ENCODE measurements at regions not wholly inside any gene's neighbourhood (a gene's known extent, or its start where the extent isn't known, plus 50 kb on each side); places are given as distances from the start of the nearest gene placed in this dataset.
A peak's percentile ranks its signal among the peaks of the same experiment; 100 is the strongest.

GRCh38 chr21:32914424-32915039 lies 111.2 kb upstream of the OLIG2 start:
- peaks cover 18 to 49% (median 45%) of the 10 kb centered on the region in 7 donors for H3K4me1 Mint-ChIP-seq
- no peaks in the 10 kb centered on the region for H3K9me3 ChIP-seq (ENCODE audit: control insufficient read depth in 2 of 3, low read length in 3 of 3)
- ChIA-PET CTCF (interaction anchor here (0.7 to 2.9 kb wide), 2 partner anchors 9 to 25 kb away, joined by 3 to 11 read pairs; no protein-coding TSS in a partner anchor), POLR2A (no interaction called here)
- H3K27me3 Mint-ChIP-seq = peaks cover 0 to 17% (median 0%) of the 10 kb centered on the region in 5 donors
- H3K4me1 ChIP-seq (ENCODE audit: control insufficient read depth in 2 of 2, insufficient read depth in 2 of 2, low read length in 2 of 2) = peaks cover 23 to 33% of the 10 kb centered on the region in 2 donors
- peak overlapping the region; percentile 5 for H3K4me3 ChIP-seq (ENCODE audit: low read length)
- peak overlapping the region; percentile 2 to 74 (median 52) for H3K4me3 Mint-ChIP-seq
- no peaks in the 10 kb centered on the region for H3K27me3 ChIP-seq (ENCODE audit: control insufficient read depth in 2 of 2, insufficient read depth in 2 of 2, low read length in 2 of 2)
- no peaks in the 10 kb centered on the region for H3K36me3 ChIP-seq (ENCODE audit: control insufficient read depth in 2 of 3, insufficient read depth in 3 of 3, low read length in 3 of 3)
- H3K9me3 Mint-ChIP-seq = peaks cover 0 to 4% (median 0%) of the 10 kb centered on the region in 11 donors
- peak overlapping the region in 8 of 9 donors; percentile 11 to 90 (median 74) for H3K27ac Mint-ChIP-seq
- peak overlapping the region; percentile 43 for H3K27ac ChIP-seq (ENCODE audit: low read depth, low read length)
- intact Hi-C loops (cut with micrococcal nuclease) = loop anchor here (1.0 kb wide), 1 partner anchor 18 kb away; no protein-coding TSS in a partner anchor
- H3K36me3 Mint-ChIP-seq = no peaks in the 10 kb centered on the region
- ATAC-seq (peak; percentile 61), DNase-seq (peak in 6 of 9 donors; percentile 20 to 47 (median 43))

GRCh38 chr21:32915099-32915498 lies 110.6 kb upstream of the OLIG2 start:
- ATAC-seq (no peak), DNase-seq (no peak)
- no peak overlapping the region for H3K4me3 ChIP-seq (ENCODE audit: low read length)
- ChIA-PET POLR2A (no interaction called here), CTCF (interaction anchor here (0.6 to 2.9 kb wide), 4 partner anchors 8 to 77 kb away, joined by 3 to 11 read pairs (median 3); no protein-coding TSS in a partner anchor)
- Mint-ChIP-seq H3K27ac (peak overlapping the region in 8 of 9 donors; percentile 11 to 90 (median 80)), H3K4me3 (peak overlapping the region in 8 of 10 donors; percentile 43 to 74 (median 54)), H3K4me1 (peaks cover 18 to 49% (median 45%) of the 10 kb centered on the region in 7 donors), H3K27me3 (peaks cover 0 to 14% (median 0%) of the 10 kb centered on the region in 5 donors), H3K36me3 (no peaks in the 10 kb centered on the region), H3K9me3 (peaks cover 0 to 4% (median 0%) of the 10 kb centered on the region in 11 donors)
- H3K27me3 ChIP-seq (ENCODE audit: control insufficient read depth in 2 of 2, insufficient read depth in 2 of 2, low read length in 2 of 2) = no peaks in the 10 kb centered on the region
- peaks cover 23 to 33% of the 10 kb centered on the region in 2 donors for H3K4me1 ChIP-seq (ENCODE audit: control insufficient read depth in 2 of 2, insufficient read depth in 2 of 2, low read length in 2 of 2)
- no peaks in the 10 kb centered on the region for H3K36me3 ChIP-seq (ENCODE audit: control insufficient read depth in 2 of 3, insufficient read depth in 3 of 3, low read length in 3 of 3)
- H3K27ac ChIP-seq (ENCODE audit: low read depth, low read length) = peak overlapping the region; percentile 43
- H3K9me3 ChIP-seq (ENCODE audit: control insufficient read depth in 2 of 3, low read length in 3 of 3) = no peaks in the 10 kb centered on the region
- intact Hi-C loops (cut with micrococcal nuclease) = no loop called here

GRCh38 chr21:32916088-32916487 lies 109.6 kb upstream of the OLIG2 start:
- Histone ChIP-seq H3K27ac (ENCODE audit: low read depth, low read length) (no peak overlapping the region), H3K4me1 (ENCODE audit: control insufficient read depth in 2 of 2, insufficient read depth in 2 of 2, low read length in 2 of 2) (peaks cover 23 to 33% of the 10 kb centered on the region in 2 donors), H3K4me3 (ENCODE audit: low read length) (no peak overlapping the region), H3K9me3 (ENCODE audit: control insufficient read depth in 2 of 3, low read length in 3 of 3) (no peaks in the 10 kb centered on the region), H3K27me3 (ENCODE audit: control insufficient read depth in 2 of 2, insufficient read depth in 2 of 2, low read length in 2 of 2) (no peaks in the 10 kb centered on the region), H3K36me3 (ENCODE audit: control insufficient read depth in 2 of 3, insufficient read depth in 3 of 3, low read length in 3 of 3) (no peaks in the 10 kb centered on the region)
- ATAC-seq (no peak), DNase-seq (no peak)
- Mint-ChIP-seq H3K4me1 (peaks cover 18 to 49% (median 45%) of the 10 kb centered on the region in 7 donors), H3K9me3 (peaks cover 0 to 4% (median 0%) of the 10 kb centered on the region in 11 donors), H3K27me3 (peaks cover 0 to 8% (median 0%) of the 10 kb centered on the region in 5 donors), H3K4me3 (peak overlapping the region in 2 of 10 donors; percentile 35 to 52), H3K27ac (peak overlapping the region in 7 of 9 donors; percentile 11 to 90 (median 81)), H3K36me3 (no peaks in the 10 kb centered on the region)
- CTCF ChIA-PET = interaction anchor here (1.0 to 2.9 kb wide), 2 partner anchors 24 to 78 kb away, joined by 3 to 11 read pairs; no protein-coding TSS in a partner anchor
- POLR2A ChIA-PET = no interaction called here
- intact Hi-C loops (cut with micrococcal nuclease) = no loop called here

- Mint-ChIP-seq H3K9me3 (peaks cover 0 to 4% (median 0%) of the 10 kb centered on the region in 11 donors), H3K27me3 (peaks cover 0 to 7% (median 0%) of the 10 kb centered on the region in 5 donors), H3K4me3 (peak overlapping the region in 1 of 10 donors; percentile 52), H3K4me1 (peaks cover 18 to 49% (median 45%) of the 10 kb centered on the region in 7 donors), H3K36me3 (no peaks in the 10 kb centered on the region), H3K27ac (peak overlapping the region in 8 of 9 donors; percentile 11 to 90 (median 76))
- no peaks in the 10 kb centered on the region for H3K9me3 ChIP-seq (ENCODE audit: control insufficient read depth in 2 of 3, low read length in 3 of 3)
- no peaks in the 10 kb centered on the region for H3K36me3 ChIP-seq (ENCODE audit: control insufficient read depth in 2 of 3, insufficient read depth in 3 of 3, low read length in 3 of 3)
- no peaks in the 10 kb centered on the region for H3K27me3 ChIP-seq (ENCODE audit: control insufficient read depth in 2 of 2, insufficient read depth in 2 of 2, low read length in 2 of 2)
- ATAC-seq (no peak), DNase-seq (no peak)
- H3K4me1 ChIP-seq (ENCODE audit: control insufficient read depth in 2 of 2, insufficient read depth in 2 of 2, low read length in 2 of 2) = peaks cover 23 to 33% of the 10 kb centered on the region in 2 donors
- POLR2A ChIA-PET = interaction anchor here (0.5 kb wide), 1 partner anchor 221 kb away, joined by 3 read pairs; no protein-coding TSS in a partner anchor
- H3K4me3 ChIP-seq (ENCODE audit: low read length) = no peak overlapping the region
- intact Hi-C loops (cut with micrococcal nuclease) = no loop called here
- H3K27ac ChIP-seq (ENCODE audit: low read depth, low read length) = no peak overlapping the region
- CTCF ChIA-PET = interaction anchor here (1.0 to 2.9 kb wide), 2 partner anchors 23 to 30 kb away, joined by 4 to 11 read pairs; no protein-coding TSS in a partner anchor
Measured at GRCh38 chr21:32916522-32917099, 109.1 kb upstream of the OLIG2 start.

GRCh38 chr21:32917362-32918135 lies 108.2 kb upstream of the OLIG2 start:
- Histone ChIP-seq H3K27ac (ENCODE audit: low read depth, low read length) (no peak overlapping the region), H3K4me3 (ENCODE audit: low read length) (no peak overlapping the region), H3K4me1 (ENCODE audit: control insufficient read depth in 2 of 2, insufficient read depth in 2 of 2, low read length in 2 of 2) (peaks cover 23 to 33% of the 10 kb centered on the region in 2 donors), H3K27me3 (ENCODE audit: control insufficient read depth in 2 of 2, insufficient read depth in 2 of 2, low read length in 2 of 2) (no peaks in the 10 kb centered on the region), H3K36me3 (ENCODE audit: control insufficient read depth in 2 of 3, insufficient read depth in 3 of 3, low read length in 3 of 3) (no peaks in the 10 kb centered on the region), H3K9me3 (ENCODE audit: control insufficient read depth in 2 of 3, low read length in 3 of 3) (no peaks in the 10 kb centered on the region)
- Mint-ChIP-seq H3K27me3 (peaks cover 0 to 7% (median 0%) of the 10 kb centered on the region in 5 donors), H3K4me1 (peaks cover 21 to 54% (median 45%) of the 10 kb centered on the region in 7 donors), H3K36me3 (no peaks in the 10 kb centered on the region), H3K4me3 (peak overlapping the region in 1 of 10 donors; percentile 0), H3K27ac (peak overlapping the region in 2 of 9 donors; percentile 69 to 90), H3K9me3 (peaks cover 0 to 11% (median 0%) of the 10 kb centered on the region in 11 donors)
- ATAC-seq = no peak
- no peak for DNase-seq
- ChIA-PET POLR2A (no interaction called here), CTCF (interaction anchor here (1.0 to 1.2 kb wide), 3 partner anchors 23 to 280 kb away, joined by 3 to 5 read pairs (median 4); no protein-coding TSS in a partner anchor)
- intact Hi-C loops (cut with micrococcal nuclease) = no loop called here

All from naive thymus-derived CD4-positive, alpha-beta T cell (primary cell).